ENCODE measurements at regions not wholly inside any gene's neighbourhood (a gene's known extent, or its start where the extent isn't known, plus 50 kb on each side); places are given as distances from the start of the nearest gene placed in this dataset.

GRCh38 chr18:40388121-40388520 is 1566.9 kb upstream of the PIK3C3 start:
- no peak for DNase-seq

DNA sequence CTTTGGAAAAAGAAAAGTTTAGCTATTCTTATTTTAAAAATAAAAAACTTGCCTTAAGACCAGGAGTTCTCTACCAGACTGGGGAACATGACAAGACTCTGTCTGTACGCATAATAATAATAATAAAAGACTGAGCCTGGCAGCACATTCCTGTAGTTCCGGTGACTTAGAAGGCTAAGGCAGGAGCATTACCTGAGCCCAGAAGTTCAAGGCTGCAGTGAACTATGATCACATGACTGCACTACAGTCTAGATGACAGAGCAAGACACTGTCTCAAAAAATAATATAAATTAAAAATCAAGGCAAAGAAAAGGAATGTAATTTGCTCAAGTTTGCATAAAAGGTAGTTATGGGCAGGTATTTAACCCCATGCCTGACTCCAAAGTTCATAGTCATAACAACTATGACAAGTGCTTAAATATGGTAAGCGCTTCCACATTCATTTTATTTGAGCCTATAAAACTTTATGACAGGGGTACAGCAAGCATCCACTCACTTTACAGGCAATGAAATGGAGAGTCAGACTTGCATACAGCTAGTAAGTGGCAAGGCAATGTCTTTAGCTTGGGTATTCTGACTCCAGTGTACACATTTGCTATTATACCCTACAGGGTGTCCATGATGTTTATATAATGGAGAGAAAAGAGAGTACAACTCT is 1567.8 kb upstream of the PIK3C3 start:
- no peak for DNase-seq

- no peak for DNase-seq
Observed at GRCh38 chr18:40382197-40382596, 1572.8 kb upstream of the PIK3C3 start.

GRCh38 chr18:40380686-40381439 is 1574.2 kb upstream of the PIK3C3 start:
- DNase-seq: no peak

GRCh38 chr18:40375837-40376236 is 1579.2 kb upstream of the PIK3C3 start:
- no peak for DNase-seq

DNA sequence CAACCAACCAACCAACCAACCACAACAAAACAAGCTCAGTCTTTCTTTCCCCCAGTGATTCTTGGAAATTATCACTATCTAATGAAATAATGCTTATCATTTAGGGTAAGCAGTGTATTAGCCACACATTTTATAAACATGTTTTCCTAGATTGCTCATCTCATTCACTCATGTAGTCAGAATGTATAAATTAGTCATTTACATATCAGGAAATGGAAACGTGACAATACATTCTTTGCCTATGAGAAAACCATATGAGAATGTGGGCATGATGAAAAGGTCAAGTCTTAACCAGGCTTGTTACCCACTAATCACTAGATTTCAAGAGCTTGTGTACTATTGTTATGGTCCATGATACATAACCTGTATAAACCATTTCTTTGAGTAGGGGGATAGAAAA is 1583.4 kb upstream of the PIK3C3 start:
- no peak for DNase-seq

- DNase-seq: no peak
Observed at GRCh38 chr18:40367576-40367975, 1587.5 kb upstream of the PIK3C3 start.

DNA sequence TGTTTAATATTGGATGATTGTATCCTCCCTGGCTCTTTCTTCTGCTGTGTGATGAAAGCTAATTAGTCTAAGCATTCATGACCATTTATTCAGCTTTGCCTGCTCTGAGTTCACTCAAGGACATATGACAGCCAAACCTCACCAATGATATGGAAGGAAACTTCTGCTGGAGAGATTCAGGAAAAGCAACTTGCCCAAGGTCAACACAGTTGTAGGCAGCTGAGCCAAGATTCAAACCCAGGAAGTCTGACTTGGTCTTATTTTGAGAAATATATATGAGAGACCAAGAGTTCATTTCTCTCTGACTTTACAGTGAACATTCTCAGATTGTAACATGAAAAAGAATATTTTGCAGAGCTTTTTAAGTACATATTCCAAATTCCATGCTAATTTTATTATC is 1588.5 kb upstream of the PIK3C3 start:
- no peak for DNase-seq

DNA sequence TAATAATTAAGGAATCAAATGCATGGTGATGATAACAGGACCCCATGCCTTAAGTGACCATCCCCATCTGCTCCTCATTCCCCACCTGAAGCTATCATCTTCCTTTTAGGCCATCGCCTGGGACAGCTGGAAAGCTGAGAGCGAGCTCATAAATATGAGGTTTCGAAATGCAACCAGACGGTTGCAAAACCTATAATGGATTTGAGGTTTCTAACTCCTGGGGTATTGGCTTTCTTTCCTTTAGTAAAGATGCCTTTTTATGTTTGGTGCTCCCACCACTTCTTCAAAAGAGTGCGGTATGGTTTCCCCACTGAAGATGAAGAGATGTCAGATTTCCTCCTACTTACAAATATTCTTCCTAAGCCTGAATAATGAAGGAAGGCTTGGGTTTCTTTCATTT is 1589.5 kb upstream of the PIK3C3 start:
- DNase-seq: no peak

DNA sequence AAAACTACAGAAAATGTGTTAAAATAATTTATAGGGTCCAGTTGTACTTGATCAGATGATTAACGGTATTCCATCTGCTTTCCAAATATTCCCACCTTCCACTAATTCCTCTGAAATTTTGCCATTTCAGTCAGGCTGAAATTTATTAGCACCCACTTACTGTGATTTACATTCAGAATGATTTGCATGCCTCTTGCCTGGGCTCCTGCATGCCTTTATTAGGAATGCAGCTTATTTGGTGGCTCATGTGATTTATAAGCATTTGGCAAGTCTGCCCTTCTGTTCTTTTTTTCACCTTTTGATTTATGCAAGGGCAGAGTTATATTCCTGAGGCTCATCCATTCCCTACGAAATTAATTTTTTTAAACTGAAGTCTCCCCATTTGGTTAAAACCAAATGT is 1594.5 kb upstream of the PIK3C3 start:
- no peak for DNase-seq

- no peak for DNase-seq
Observed at GRCh38 chr18:40357536-40357935, 1597.5 kb upstream of the PIK3C3 start.

- DNase-seq: no peak
Observed at GRCh38 chr18:40356168-40356567, 1598.9 kb upstream of the PIK3C3 start.

- DNase-seq: no peak
Observed at GRCh38 chr18:40355726-40356125, 1599.3 kb upstream of the PIK3C3 start.

- DNase-seq: no peak
Observed at GRCh38 chr18:40348196-40348595, 1606.8 kb upstream of the PIK3C3 start.

DNA sequence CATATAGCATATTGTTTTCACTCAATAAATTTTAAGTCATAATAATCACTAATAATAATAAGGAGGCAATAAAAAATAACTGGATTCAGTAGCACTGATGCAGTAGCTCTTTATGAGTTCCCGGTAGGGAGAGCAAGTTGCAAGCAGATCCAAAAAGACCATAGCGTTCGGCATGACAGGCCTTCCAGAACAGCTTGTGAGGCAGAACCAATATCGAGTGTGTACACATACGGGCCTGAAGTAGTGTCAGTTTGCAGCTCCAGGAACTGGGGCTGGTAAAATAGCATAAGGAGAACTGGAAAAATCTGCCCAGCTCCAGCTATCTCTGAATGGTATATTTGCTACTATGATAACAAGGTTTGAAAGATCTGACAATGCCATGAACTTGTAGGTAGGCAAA is 1607.8 kb upstream of the PIK3C3 start:
- no peak for DNase-seq

- DNase-seq: no peak
Observed at GRCh38 chr18:40346146-40346545, 1608.9 kb upstream of the PIK3C3 start.

DNA sequence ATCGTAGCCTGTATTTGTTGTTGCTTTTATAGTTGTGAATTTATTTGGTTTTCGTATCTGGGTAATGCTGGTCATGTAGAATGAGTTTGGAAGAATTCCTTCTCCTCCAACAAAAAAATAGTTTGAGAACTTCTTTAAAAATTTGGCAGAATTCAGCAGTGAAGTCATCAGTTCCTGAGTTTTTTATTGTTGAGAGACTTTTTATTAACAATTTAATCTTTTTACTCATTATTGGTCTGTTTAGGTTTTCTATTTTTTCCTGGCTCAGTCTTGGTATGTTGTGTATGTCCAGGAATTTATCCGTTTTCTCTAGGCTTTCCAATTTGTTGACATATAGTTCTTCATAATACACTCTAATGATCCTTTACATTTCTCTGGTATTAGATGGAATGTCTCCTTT is 1613.3 kb upstream of the PIK3C3 start:
- DNase-seq: no peak

DNA sequence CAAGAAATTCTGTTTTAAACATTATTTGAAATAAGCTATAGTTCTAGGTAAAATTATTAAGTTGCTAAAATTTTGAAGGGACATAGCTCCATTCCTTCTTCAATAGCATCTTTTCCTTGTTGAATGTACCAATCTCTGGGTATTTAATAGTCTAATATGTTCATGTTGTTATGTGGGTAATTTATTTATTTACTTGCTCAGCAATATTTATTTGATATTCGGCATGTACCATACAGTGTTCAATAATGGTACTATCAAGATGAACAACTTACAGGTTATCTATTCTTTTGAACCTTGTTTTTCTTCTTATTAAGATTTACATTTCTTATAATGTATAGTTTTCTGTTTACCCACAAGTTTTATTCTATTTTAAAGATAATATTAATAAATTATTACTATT is 1616.8 kb upstream of the PIK3C3 start:
- no peak for DNase-seq

GRCh38 chr18:40326985-40327384 is 1628.0 kb upstream of the PIK3C3 start:
- no peak for DNase-seq

GRCh38 chr18:40325988-40326387 is 1629.0 kb upstream of the PIK3C3 start:
- DNase-seq: no peak

GRCh38 chr18:40314199-40314598 is 1640.8 kb upstream of the PIK3C3 start:
- DNase-seq: no peak

- no peak for DNase-seq
Observed at GRCh38 chr18:40313030-40313642, 1641.9 kb upstream of the PIK3C3 start.

DNA sequence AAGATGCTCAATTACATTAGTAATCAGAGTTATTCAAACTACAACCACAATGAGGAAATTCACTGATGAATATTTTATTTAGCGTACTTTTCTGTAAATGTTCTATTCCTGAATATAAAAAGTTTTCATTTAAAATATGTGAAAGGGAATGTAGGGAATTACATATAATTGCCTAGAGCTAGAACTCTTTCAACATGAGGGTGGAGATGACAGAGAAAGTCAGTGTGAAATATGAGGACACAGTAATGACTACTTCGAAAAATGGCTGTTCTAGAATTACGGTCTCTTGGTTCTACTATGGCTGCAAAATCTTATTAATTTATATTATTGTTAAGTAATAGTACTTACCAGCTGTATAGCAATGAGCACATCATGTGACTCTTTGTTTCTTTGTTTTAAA is 1647.4 kb upstream of the PIK3C3 start:
- no peak for DNase-seq

DNA sequence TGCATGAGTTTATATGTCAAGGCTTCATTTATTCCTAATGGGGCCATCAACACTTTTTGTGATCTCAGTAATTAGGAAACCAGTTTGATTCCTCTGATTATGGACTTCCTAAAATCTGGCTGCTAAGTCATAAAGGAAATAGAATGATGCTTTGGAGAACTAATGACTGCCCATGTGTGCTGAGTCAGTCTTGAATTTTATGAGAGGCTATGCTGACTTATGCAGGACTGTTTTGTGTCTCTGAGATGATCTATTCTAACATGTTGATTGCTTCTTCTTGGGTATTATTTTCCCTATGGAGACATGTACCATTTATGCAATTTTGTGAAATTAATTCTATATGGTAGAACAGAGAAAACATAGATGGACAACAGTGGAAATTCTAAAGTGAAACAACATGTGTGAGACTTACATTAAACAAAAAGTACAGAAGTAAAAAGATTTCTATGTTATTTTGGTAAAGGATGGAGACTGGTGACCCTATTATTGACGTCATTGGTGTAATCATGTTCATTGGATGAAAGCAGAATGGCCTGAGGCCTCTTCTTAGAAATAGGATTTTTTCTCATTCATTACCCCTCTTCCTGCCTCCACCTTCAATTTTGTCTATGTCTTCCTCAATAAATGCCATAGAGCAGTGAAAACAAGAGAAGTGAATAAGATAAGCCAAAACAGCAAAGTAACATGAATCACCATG is 1658.2 kb upstream of the PIK3C3 start:
- DNase-seq: no peak

All from CD4-positive, alpha-beta T cell treated with Interleukin-4 for 4 hours (primary cell).